Activated CD8-positive, alpha-beta T cell treated with anti-CD3 and anti-CD28 coated beads for 36 hours (primary cell): ENCODE measurements at regions not wholly inside any gene's neighbourhood (a gene's known extent, or its start where the extent isn't known, plus 50 kb on each side); places are given as distances from the start of the nearest gene placed in this dataset.

Experiments used
- ATAC-seq: fragments of 200-7000 bp; cut with Tn5 transposase; one replicate; pipeline ENCODE4 v1.10.0; 2021; ENCODE audit warnings: mild to moderate bottlenecking, moderate library complexity
- CTCF ChIA-PET: fragments of 350-600 bp; sonication (Branson Sonifier 250); formaldehyde crosslinking; loops from one replicate; lab custom pipeline; 2021; ENCODE audit warnings: antibody characterized with exemption; lab: Charles Lee
- POLR2A ChIA-PET: fragments of 350-600 bp; sonication (Branson Sonifier 250); formaldehyde crosslinking; loops from one replicate; lab custom pipeline; 2021; ENCODE audit warnings: antibody characterized with exemption; lab: Charles Lee
- DNase-seq: peaks from one replicate; pipeline ENCODE4 v3.0.0-alpha.2; 2020
- H3K27ac Mint-ChIP-seq: one replicate; pipeline ENCODE4 v1.8.0; 2021; ENCODE audit warnings: mild to moderate bottlenecking, mixed read lengths
- H3K27me3 Mint-ChIP-seq: one replicate; pipeline ENCODE4 v1.8.0; 2021; ENCODE audit warnings: mixed read lengths
- H3K36me3 Mint-ChIP-seq: one replicate; pipeline ENCODE4 v1.8.0; 2021; ENCODE audit warnings: low read depth, mixed read lengths
- H3K4me1 Mint-ChIP-seq: one replicate; pipeline ENCODE4 v1.8.0; 2021; ENCODE audit warnings: low read depth, mixed read lengths
- H3K4me3 Mint-ChIP-seq: one replicate; pipeline ENCODE4 v1.8.0; 2021; ENCODE audit warnings: mild to moderate bottlenecking, moderate library complexity, mixed read lengths
- H3K9me3 Mint-ChIP-seq: one replicate; pipeline ENCODE4 v1.8.0; 2021; ENCODE audit warnings: mixed read lengths
- intact Hi-C: fragments of 100-400 bp; cut with micrococcal nuclease; formaldehyde crosslinking; loops from one replicate; pipeline ENCODE4 v1.10.0; 2022
- TF ChIP-seq, protein P1 (sequence below): fragments of 200-600 bp; IDR thresholded peaks from one replicate; pipeline ENCODE4 v1.8.0; 2022; ENCODE audit warnings: antibody characterized with exemption, mild to moderate bottlenecking

DNA sequence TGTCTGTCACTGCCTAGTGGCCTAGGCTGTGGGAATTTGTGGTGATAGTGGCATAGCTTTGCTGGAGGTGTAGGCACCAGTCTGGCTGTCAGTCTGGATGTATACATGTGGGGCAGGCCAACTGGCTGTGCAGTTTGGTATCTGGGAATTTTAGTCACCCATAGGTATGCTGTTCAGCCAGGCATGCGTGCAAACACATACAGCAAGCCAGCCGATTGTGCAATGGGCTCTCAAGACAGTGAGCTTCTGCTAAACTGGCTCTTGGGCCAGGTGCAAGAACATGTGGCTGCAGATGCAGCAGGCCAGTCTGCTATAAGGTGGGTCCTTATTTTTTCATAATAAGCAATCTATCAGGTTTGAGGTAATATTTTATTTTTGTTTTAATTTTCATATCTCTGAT lies 87.1 kb upstream of the PLSCR5 start:
- no peaks in the 10 kb centered on the region for H3K4me1 Mint-ChIP-seq
- DNase-seq (no peak), ATAC-seq (no peak)
- no peaks in the 10 kb centered on the region for H3K36me3 Mint-ChIP-seq
- TF ChIP-seq, protein P1, sequence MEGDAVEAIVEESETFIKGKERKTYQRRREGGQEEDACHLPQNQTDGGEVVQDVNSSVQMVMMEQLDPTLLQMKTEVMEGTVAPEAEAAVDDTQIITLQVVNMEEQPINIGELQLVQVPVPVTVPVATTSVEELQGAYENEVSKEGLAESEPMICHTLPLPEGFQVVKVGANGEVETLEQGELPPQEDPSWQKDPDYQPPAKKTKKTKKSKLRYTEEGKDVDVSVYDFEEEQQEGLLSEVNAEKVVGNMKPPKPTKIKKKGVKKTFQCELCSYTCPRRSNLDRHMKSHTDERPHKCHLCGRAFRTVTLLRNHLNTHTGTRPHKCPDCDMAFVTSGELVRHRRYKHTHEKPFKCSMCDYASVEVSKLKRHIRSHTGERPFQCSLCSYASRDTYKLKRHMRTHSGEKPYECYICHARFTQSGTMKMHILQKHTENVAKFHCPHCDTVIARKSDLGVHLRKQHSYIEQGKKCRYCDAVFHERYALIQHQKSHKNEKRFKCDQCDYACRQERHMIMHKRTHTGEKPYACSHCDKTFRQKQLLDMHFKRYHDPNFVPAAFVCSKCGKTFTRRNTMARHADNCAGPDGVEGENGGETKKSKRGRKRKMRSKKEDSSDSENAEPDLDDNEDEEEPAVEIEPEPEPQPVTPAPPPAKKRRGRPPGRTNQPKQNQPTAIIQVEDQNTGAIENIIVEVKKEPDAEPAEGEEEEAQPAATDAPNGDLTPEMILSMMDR: no peak
- no peak overlapping the region for H3K4me3 Mint-ChIP-seq
- H3K27me3 Mint-ChIP-seq: no peaks in the 10 kb centered on the region
- H3K27ac Mint-ChIP-seq: no peak overlapping the region
- ChIA-PET POLR2A (no interaction called here), CTCF (no interaction called here)
- peaks cover 5% of the 10 kb centered on the region for H3K9me3 Mint-ChIP-seq
- intact Hi-C loops: no loop called here

DNA sequence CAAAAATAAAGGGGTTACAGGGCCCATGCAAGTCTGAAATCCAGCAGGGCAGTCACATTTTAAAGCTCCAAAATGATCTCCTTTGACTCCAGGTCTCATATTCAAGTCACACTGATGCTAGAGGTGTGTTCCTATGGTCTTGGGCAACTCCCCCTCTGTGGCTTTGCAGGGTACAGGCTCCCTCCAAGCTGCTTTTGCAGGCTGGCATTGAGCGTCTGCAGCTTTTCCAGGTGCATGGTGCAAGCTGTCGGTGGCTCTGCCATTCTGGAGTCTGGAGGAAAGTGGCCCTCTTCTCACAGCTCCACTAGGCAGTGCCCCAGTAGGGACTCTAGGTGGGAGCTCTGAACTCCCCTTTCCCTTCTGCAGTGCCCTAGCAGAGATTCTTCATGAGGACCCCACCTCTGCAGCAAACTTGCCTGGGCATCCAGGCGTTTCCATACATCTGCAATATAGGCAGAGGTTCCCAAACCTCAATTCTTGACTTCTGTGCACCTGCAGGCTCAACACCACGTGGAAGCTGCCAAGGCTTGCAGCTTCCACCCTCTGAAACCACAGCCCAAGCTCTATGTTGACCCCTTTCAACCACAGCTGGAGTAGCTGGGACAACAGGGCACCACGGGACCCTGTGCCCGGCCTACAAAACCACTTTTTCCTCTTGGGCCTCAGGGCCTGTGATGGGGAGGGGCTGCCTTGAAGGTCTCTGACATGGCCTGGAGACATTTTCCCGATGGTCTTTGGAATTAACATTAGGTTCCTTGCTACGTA lies 80.1 kb upstream of the PLSCR5 start:
- ATAC-seq (no peak), DNase-seq (no peak)
- Mint-ChIP-seq H3K4me3 (no peak overlapping the region), H3K4me1 (no peaks in the 10 kb centered on the region), H3K36me3 (no peaks in the 10 kb centered on the region), H3K27ac (no peak overlapping the region), H3K27me3 (no peaks in the 10 kb centered on the region), H3K9me3 (no peaks in the 10 kb centered on the region)
- ChIA-PET CTCF (no interaction called here), POLR2A (no interaction called here)
- intact Hi-C loops: no loop called here
- TF ChIP-seq, protein P1: no peak

DNA sequence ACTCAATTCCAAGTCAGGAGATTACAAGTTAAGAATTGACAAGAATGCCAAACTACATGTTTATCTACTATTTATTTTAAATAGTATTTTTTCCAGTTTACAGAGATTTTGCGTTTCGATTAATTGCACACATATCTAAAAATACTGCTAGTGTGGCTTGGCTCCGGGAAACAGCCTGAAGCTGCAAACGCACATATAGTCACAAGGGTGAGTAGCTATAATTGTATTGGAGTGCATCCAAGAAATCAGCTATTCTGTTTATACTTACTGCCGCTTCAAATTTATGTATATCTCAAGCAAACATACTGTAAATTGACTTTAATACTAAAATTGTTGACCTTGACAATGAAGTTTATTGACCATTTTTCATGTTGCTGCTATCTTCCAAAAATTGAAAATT lies 77.0 kb upstream of the PLSCR5 start:
- H3K27ac Mint-ChIP-seq: no peak overlapping the region
- H3K4me3 Mint-ChIP-seq: no peak overlapping the region
- ChIA-PET POLR2A (no interaction called here), CTCF (no interaction called here)
- no peaks in the 10 kb centered on the region for H3K9me3 Mint-ChIP-seq
- H3K4me1 Mint-ChIP-seq: no peaks in the 10 kb centered on the region
- intact Hi-C loops: no loop called here
- TF ChIP-seq, protein P1: no peak
- ATAC-seq: no peak
- H3K36me3 Mint-ChIP-seq: no peaks in the 10 kb centered on the region
- H3K27me3 Mint-ChIP-seq: no peaks in the 10 kb centered on the region
- DNase-seq: no peak

DNA sequence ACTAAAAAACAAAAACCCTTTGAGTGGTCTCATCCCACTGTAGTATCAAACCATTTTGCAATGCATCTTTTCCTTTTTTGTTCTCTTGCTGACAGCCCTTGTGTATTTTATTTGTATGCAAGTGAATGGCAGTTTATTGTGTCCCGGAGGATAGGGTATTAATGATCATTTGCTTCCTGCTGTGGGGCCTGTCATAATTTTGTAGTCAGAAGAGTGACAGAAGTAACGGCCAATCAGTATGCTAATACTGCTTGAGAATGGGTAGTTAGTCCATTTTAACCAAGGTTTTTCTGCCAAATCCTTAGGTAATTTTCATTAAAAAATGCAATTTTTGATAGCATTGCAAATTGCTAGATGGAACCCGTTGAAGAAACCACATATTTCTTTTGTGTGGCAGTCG lies 75.5 kb upstream of the PLSCR5 start:
- intact Hi-C loops: no loop called here
- POLR2A ChIA-PET: no interaction called here
- ATAC-seq (no peak), DNase-seq (no peak)
- Mint-ChIP-seq H3K4me1 (no peaks in the 10 kb centered on the region), H3K9me3 (no peaks in the 10 kb centered on the region), H3K27ac (no peak overlapping the region), H3K4me3 (no peak overlapping the region), H3K36me3 (no peaks in the 10 kb centered on the region), H3K27me3 (no peaks in the 10 kb centered on the region)
- TF ChIP-seq, protein P1: no peak
- CTCF ChIA-PET: no interaction called here

DNA sequence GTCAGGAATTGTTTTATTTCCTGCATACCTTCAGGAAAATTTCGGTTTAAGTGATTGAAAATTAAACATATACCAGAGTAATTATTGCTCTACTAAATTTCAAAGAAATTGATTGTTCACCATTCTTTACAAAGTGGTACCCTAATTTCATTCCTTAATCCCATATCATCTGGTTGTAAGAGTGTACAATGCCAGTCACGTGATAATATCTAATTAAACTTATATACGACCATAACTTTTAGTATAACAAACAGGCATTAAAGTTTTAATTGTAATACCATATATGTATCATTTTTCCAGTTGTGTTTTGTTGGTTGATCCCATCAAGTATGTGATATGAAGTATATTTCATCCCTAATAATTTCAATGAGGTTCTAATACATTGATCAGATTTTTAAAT lies 74.8 kb upstream of the PLSCR5 start:
- H3K9me3 Mint-ChIP-seq: no peaks in the 10 kb centered on the region
- no peak for DNase-seq
- H3K4me3 Mint-ChIP-seq: no peak overlapping the region
- intact Hi-C loops: no loop called here
- TF ChIP-seq, protein P1: no peak
- no peak overlapping the region for H3K27ac Mint-ChIP-seq
- ChIA-PET CTCF (no interaction called here), POLR2A (no interaction called here)
- H3K4me1 Mint-ChIP-seq: no peaks in the 10 kb centered on the region
- H3K36me3 Mint-ChIP-seq: no peaks in the 10 kb centered on the region
- ATAC-seq: no peak
- H3K27me3 Mint-ChIP-seq: no peaks in the 10 kb centered on the region
